GM23248 (cell line): ENCODE measurements at regions not wholly inside any gene's neighbourhood (a gene's known extent, or its start where the extent isn't known, plus 50 kb on each side); places are given as distances from the start of the nearest gene placed in this dataset.

Experiments
- DNase-seq: peaks from one replicate; pipeline ENCODE4 v3.0.0-alpha.2; 2015
- H2AFZ ChIP-seq: fragments of 200-600 bp; sonication (generic); 2 replicates; pipeline ENCODE4 v1.6.1; 2016; ENCODE audit warnings: antibody characterized with exemption
- H3F3A ChIP-seq: fragments of 200-600 bp; sonication (generic); 2 replicates; pipeline ENCODE4 v1.6.1; 2016; ENCODE audit warnings: mild to moderate bottlenecking, antibody characterized with exemption, mixed run types; ENCODE audit not compliant: insufficient read depth
- H3K27ac ChIP-seq: fragments of 200-600 bp; sonication (generic); 2 replicates; pipeline ENCODE4 v1.5.1; 2016; ENCODE audit warnings: mild to moderate bottlenecking
- H3K27me3 ChIP-seq: fragments of 200-600 bp; sonication (generic); replicated peaks from 2 replicates; pipeline ENCODE4 v1.6.1; 2016; ENCODE audit warnings: mild to moderate bottlenecking; ENCODE audit not compliant: insufficient read depth
- H3K36me3 ChIP-seq: fragments of 200-600 bp; sonication (generic); 2 replicates; pipeline ENCODE4 v1.6.1; 2016; ENCODE audit warnings: low read depth, mild to moderate bottlenecking
- H3K4me1 ChIP-seq: fragments of 200-600 bp; sonication (generic); 2 replicates; pipeline ENCODE4 v1.6.1; 2016; ENCODE audit warnings: mild to moderate bottlenecking; ENCODE audit not compliant: insufficient read depth
- H3K4me2 ChIP-seq: fragments of 200-600 bp; sonication (generic); one replicate; pipeline ENCODE4 v1.6.1; 2016; ENCODE audit warnings: mild to moderate bottlenecking; ENCODE audit not compliant: unreplicated experiment
- H3K4me3 ChIP-seq: fragments of 200-600 bp; sonication (generic); 2 replicates; pipeline ENCODE4 v1.5.1; 2016; ENCODE audit warnings: mild to moderate bottlenecking
- H3K79me2 ChIP-seq: fragments of 200-600 bp; sonication (generic); 2 replicates; pipeline ENCODE4 v1.6.1; 2016; ENCODE audit warnings: mild to moderate bottlenecking; ENCODE audit not compliant: insufficient read depth
- H3K9ac ChIP-seq: fragments of 200-600 bp; sonication (generic); 2 replicates; pipeline ENCODE4 v1.6.1; 2016; ENCODE audit warnings: mild to moderate bottlenecking
- H3K9me2 ChIP-seq: fragments of 200-600 bp; sonication (generic); 2 replicates; pipeline ENCODE4 v1.6.1; 2016; ENCODE audit warnings: mixed run types, mild to moderate bottlenecking, moderate library complexity; ENCODE audit not compliant: insufficient read depth
- H3K9me3 ChIP-seq: fragments of 200-600 bp; sonication (generic); one replicate; pipeline ENCODE4 v1.6.1; 2017; ENCODE audit warnings: low read depth
- H4K20me1 ChIP-seq: fragments of 200-600 bp; sonication (generic); 2 replicates; pipeline ENCODE4 v1.6.0; 2016; ENCODE audit not compliant: insufficient read depth
- EZH2 ChIP-seq: fragments of 200-600 bp; sonication (generic); IDR thresholded peaks from 2 replicates; pipeline ENCODE4 v1.6.1; 2018; ENCODE audit warnings: antibody characterized with exemption, mild to moderate bottlenecking; ENCODE audit not compliant: insufficient read depth, poor library complexity, severe bottlenecking
- EZH2phosphoT487 ChIP-seq: fragments of 200-600 bp; sonication (generic); IDR thresholded peaks from 2 replicates; pipeline ENCODE4 v1.6.1; 2018; ENCODE audit warnings: antibody characterized with exemption, moderate library complexity, mild to moderate bottlenecking, low read depth; ENCODE audit not compliant: insufficient read depth
- WGBS, 2 experiments: methylation state at CpG; one replicate each; pipeline ENCODE4 v1.1.6; 2015 to 2017; ENCODE audit warnings: low lambda C conversion rate in 2 of 2, low coverage in 1 of 2; ENCODE audit errors: missing lambda C conversion rate in 2 of 2; 5-methylcytosine and 5-hydroxymethylcytosine counted together
- in situ Hi-C: fragments of 300-500 bp; cut with MboI; formaldehyde crosslinking; loops from 2 replicates; pipeline ENCODE4 v1.15.0; 2020

DNA sequence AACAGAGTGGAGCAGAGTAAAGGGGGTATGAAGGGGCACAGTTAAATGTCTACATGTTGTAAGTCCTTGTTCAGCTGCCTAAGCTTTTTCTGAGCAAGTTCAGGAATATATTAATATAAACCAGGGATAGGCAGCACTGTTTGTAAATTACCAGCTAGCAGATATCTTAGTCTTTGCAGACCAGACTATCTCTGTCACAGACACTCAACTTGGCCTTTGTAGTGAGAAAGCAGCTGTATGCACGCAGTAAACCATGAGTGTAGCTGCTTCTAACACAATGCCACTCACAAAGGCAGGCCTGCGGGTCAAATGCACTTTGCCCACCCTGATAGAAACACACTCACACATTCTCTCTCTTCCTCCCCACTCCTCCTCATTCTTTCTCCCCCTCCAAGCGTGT, 1016.9 kb downstream of the UQCRFS1 start:
- Histone ChIP-seq H3K27ac (no peak overlapping the region), H3K36me3 (no peaks in the 10 kb centered on the region)

DNA sequence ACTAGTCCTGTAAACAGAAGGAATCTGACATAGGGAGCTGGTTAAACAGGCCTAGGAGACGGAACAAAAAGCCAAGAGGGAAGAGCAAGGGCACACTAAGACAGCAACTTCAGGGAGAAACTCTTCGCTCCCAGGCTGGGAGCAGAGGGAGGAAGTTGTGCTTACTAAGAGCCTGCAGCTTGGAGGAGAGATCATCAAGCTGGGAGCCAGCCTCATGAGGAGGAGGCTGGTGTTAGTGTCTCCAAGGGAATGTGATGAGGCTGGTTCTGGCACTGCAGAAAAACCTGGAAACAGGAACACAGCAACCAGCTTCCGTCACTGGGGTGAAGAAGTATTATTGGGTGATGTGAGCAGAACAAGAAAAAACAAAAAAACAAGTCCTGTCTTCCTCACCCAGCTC, 1027.3 kb downstream of the UQCRFS1 start:
- H2AFZ ChIP-seq: no peak overlapping the region
- peak; percentile 27 for DNase-seq
- H4K20me1 ChIP-seq: no peaks in the 10 kb centered on the region
- no peak overlapping the region for H3K9ac ChIP-seq
- no peaks in the 10 kb centered on the region for H3K9me2 ChIP-seq
- no peaks in the 10 kb centered on the region for H3K27me3 ChIP-seq
- WGBS, 2 experiments: 0 to 5% methylated on average over 3 of the region's 3 CpGs
- in situ Hi-C loops: no loop called here
- H3K27ac ChIP-seq: no peak overlapping the region
- H3K79me2 ChIP-seq: no peaks in the 10 kb centered on the region
- TF ChIP-seq EZH2: no peak
- no peak for TF ChIP-seq EZH2phosphoT487
- no peaks in the 10 kb centered on the region for H3F3A ChIP-seq
- no peaks in the 10 kb centered on the region for H3K9me3 ChIP-seq
- H3K4me1 ChIP-seq: no peaks in the 10 kb centered on the region
- no peaks in the 10 kb centered on the region for H3K36me3 ChIP-seq
- H3K4me3 ChIP-seq: no peak overlapping the region
- H3K4me2 ChIP-seq: no peak overlapping the region

More for the DNA sequence above, 1016.9 kb downstream of the UQCRFS1 start:
- H3K4me3 ChIP-seq: no peak overlapping the region
- H2AFZ ChIP-seq: no peak overlapping the region
- no peaks in the 10 kb centered on the region for H3K4me1 ChIP-seq
- no peaks in the 10 kb centered on the region for H3K9me3 ChIP-seq
- no peaks in the 10 kb centered on the region for H3K79me2 ChIP-seq
- H3K27me3 ChIP-seq: no peaks in the 10 kb centered on the region
- H4K20me1 ChIP-seq: no peaks in the 10 kb centered on the region
- DNase-seq: no peak
- H3K9me2 ChIP-seq: no peaks in the 10 kb centered on the region
- TF ChIP-seq EZH2phosphoT487 (no peak), EZH2 (no peak)
- no peaks in the 10 kb centered on the region for H3F3A ChIP-seq
- no peak overlapping the region for H3K9ac ChIP-seq
- in situ Hi-C loops: no loop called here
- WGBS, 2 experiments: 2 to 4% methylated on average over 3 of the region's 3 CpGs
- H3K4me2 ChIP-seq: no peak overlapping the region

DNA sequence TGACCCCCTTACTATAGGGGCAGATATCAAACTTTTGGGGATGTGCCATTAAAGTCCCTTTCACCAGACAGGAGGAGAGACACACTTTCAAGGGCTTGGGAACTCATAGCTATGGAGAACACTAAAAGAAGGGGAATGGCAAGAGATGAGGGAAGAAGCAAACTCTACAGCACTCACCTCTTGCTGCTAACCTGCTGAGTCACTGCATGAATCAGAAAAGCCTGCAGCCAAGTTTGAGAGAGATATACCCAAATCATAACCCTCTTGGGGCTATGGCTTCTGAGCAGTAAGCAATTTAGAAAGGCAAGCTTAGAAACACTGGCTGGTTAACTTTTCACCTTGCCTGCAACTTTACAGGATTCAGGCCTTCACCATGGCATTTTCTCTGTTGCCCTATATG, 1028.0 kb downstream of the UQCRFS1 start:
- Histone ChIP-seq H3K4me1 (no peaks in the 10 kb centered on the region), H3F3A (no peaks in the 10 kb centered on the region), H3K9me2 (no peaks in the 10 kb centered on the region), H3K27me3 (no peaks in the 10 kb centered on the region), H3K27ac (no peak overlapping the region), H3K4me3 (no peak overlapping the region), H3K36me3 (no peaks in the 10 kb centered on the region), H2AFZ (no peak overlapping the region), H3K9me3 (no peaks in the 10 kb centered on the region), H3K79me2 (no peaks in the 10 kb centered on the region), H4K20me1 (no peaks in the 10 kb centered on the region), H3K4me2 (no peak overlapping the region), H3K9ac (no peak overlapping the region)
- TF ChIP-seq EZH2phosphoT487 (no peak), EZH2 (no peak)
- in situ Hi-C loops: no loop called here
- peak; percentile 46 for DNase-seq

DNA sequence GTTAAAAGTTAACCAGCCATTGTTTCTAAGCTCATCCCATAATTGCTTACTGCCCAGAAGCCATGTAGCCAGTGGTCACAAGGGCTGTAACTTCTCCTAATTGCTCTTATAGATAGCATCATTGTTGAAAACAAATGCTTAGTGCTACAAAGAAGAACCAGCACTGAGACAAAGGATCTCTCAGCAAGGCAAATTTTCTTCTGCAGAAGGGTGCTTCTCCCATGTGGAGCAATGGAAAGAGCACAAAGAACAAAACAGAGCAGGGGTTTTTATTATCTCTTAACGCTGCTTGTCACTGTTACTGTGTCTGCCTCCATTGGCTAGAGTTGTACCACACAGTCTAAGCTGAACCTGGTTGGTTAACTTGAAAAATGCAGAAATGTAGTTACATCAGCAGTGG, 1036.8 kb downstream of the UQCRFS1 start:
- no peak for DNase-seq
- no peaks in the 10 kb centered on the region for H3K9me2 ChIP-seq
- no peaks in the 10 kb centered on the region for H3K4me1 ChIP-seq
- H3K27ac ChIP-seq: no peak overlapping the region
- in situ Hi-C loops: no loop called here
- H3K36me3 ChIP-seq: no peaks in the 10 kb centered on the region
- TF ChIP-seq EZH2phosphoT487 (no peak), EZH2 (no peak)
- no peaks in the 10 kb centered on the region for H4K20me1 ChIP-seq
- H3K9me3 ChIP-seq: no peaks in the 10 kb centered on the region
- H3K4me3 ChIP-seq: no peak overlapping the region
- WGBS, 2 experiments: 6 to 41% methylated on average over 1 of the region's 1 CpG
- H3K9ac ChIP-seq: no peak overlapping the region
- H3F3A ChIP-seq: no peaks in the 10 kb centered on the region
- H3K27me3 ChIP-seq: no peaks in the 10 kb centered on the region
- no peak overlapping the region for H2AFZ ChIP-seq
- H3K4me2 ChIP-seq: no peak overlapping the region
- no peaks in the 10 kb centered on the region for H3K79me2 ChIP-seq

DNA sequence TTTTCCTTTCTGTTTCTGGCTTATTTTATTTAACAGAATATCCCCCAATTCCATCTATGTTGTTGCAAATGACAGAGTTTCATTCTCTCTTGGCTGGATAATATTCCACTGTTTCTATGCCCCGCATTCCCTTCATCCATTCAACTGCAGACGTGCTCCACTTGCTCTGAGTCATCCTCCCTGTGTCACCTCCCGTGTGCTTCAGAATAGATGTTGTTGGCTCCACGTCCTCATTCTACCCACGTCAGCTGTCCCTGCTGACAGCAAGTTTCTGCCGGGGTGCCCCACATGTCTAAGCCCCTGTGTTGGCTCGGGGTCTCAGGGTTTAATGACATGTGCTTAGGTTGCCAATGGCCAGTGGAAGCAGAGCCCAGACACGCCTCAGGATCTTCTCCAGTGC, 1041.0 kb downstream of the UQCRFS1 start:
- WGBS, 2 experiments: 43% methylated on average over 8 of the region's 8 CpGs
- no peak for DNase-seq
- H3K79me2 ChIP-seq: no peaks in the 10 kb centered on the region
- no peaks in the 10 kb centered on the region for H3F3A ChIP-seq
- H3K36me3 ChIP-seq: no peaks in the 10 kb centered on the region
- H3K4me3 ChIP-seq: no peak overlapping the region
- in situ Hi-C loops: no loop called here
- no peaks in the 10 kb centered on the region for H4K20me1 ChIP-seq
- no peak overlapping the region for H3K9ac ChIP-seq
- TF ChIP-seq EZH2 (no peak), EZH2phosphoT487 (no peak)
- no peaks in the 10 kb centered on the region for H3K9me3 ChIP-seq
- H3K9me2 ChIP-seq: no peaks in the 10 kb centered on the region
- no peak overlapping the region for H3K4me2 ChIP-seq
- H3K27ac ChIP-seq: no peak overlapping the region
- no peaks in the 10 kb centered on the region for H3K4me1 ChIP-seq
- H3K27me3 ChIP-seq: no peaks in the 10 kb centered on the region
- H2AFZ ChIP-seq: no peak overlapping the region
